GM23248 (cell line): ENCODE measurements at regions not wholly inside any gene's neighbourhood (a gene's known extent, or its start where the extent isn't known, plus 50 kb on each side); places are given as distances from the start of the nearest gene placed in this dataset.

Source experiments
- DNase-seq: peaks from one replicate; pipeline ENCODE4 v3.0.0-alpha.2; 2015
- H2AFZ ChIP-seq: fragments of 200-600 bp; sonication (generic); 2 replicates; pipeline ENCODE4 v1.6.1; 2016; ENCODE audit warnings: antibody characterized with exemption
- H3F3A ChIP-seq: fragments of 200-600 bp; sonication (generic); 2 replicates; pipeline ENCODE4 v1.6.1; 2016; ENCODE audit warnings: mild to moderate bottlenecking, antibody characterized with exemption, mixed run types; ENCODE audit not compliant: insufficient read depth
- H3K27ac ChIP-seq: fragments of 200-600 bp; sonication (generic); 2 replicates; pipeline ENCODE4 v1.5.1; 2016; ENCODE audit warnings: mild to moderate bottlenecking
- H3K27me3 ChIP-seq: fragments of 200-600 bp; sonication (generic); replicated peaks from 2 replicates; pipeline ENCODE4 v1.6.1; 2016; ENCODE audit warnings: mild to moderate bottlenecking; ENCODE audit not compliant: insufficient read depth
- H3K36me3 ChIP-seq: fragments of 200-600 bp; sonication (generic); 2 replicates; pipeline ENCODE4 v1.6.1; 2016; ENCODE audit warnings: low read depth, mild to moderate bottlenecking
- H3K4me1 ChIP-seq: fragments of 200-600 bp; sonication (generic); 2 replicates; pipeline ENCODE4 v1.6.1; 2016; ENCODE audit warnings: mild to moderate bottlenecking; ENCODE audit not compliant: insufficient read depth
- H3K4me2 ChIP-seq: fragments of 200-600 bp; sonication (generic); one replicate; pipeline ENCODE4 v1.6.1; 2016; ENCODE audit warnings: mild to moderate bottlenecking; ENCODE audit not compliant: unreplicated experiment
- H3K4me3 ChIP-seq: fragments of 200-600 bp; sonication (generic); 2 replicates; pipeline ENCODE4 v1.5.1; 2016; ENCODE audit warnings: mild to moderate bottlenecking
- H3K79me2 ChIP-seq: fragments of 200-600 bp; sonication (generic); 2 replicates; pipeline ENCODE4 v1.6.1; 2016; ENCODE audit warnings: mild to moderate bottlenecking; ENCODE audit not compliant: insufficient read depth
- H3K9ac ChIP-seq: fragments of 200-600 bp; sonication (generic); 2 replicates; pipeline ENCODE4 v1.6.1; 2016; ENCODE audit warnings: mild to moderate bottlenecking
- H3K9me2 ChIP-seq: fragments of 200-600 bp; sonication (generic); 2 replicates; pipeline ENCODE4 v1.6.1; 2016; ENCODE audit warnings: mixed run types, mild to moderate bottlenecking, moderate library complexity; ENCODE audit not compliant: insufficient read depth
- H3K9me3 ChIP-seq: fragments of 200-600 bp; sonication (generic); one replicate; pipeline ENCODE4 v1.6.1; 2017; ENCODE audit warnings: low read depth
- H4K20me1 ChIP-seq: fragments of 200-600 bp; sonication (generic); 2 replicates; pipeline ENCODE4 v1.6.0; 2016; ENCODE audit not compliant: insufficient read depth
- EZH2 ChIP-seq: fragments of 200-600 bp; sonication (generic); IDR thresholded peaks from 2 replicates; pipeline ENCODE4 v1.6.1; 2018; ENCODE audit warnings: antibody characterized with exemption, mild to moderate bottlenecking; ENCODE audit not compliant: insufficient read depth, poor library complexity, severe bottlenecking
- EZH2phosphoT487 ChIP-seq: fragments of 200-600 bp; sonication (generic); IDR thresholded peaks from 2 replicates; pipeline ENCODE4 v1.6.1; 2018; ENCODE audit warnings: antibody characterized with exemption, moderate library complexity, mild to moderate bottlenecking, low read depth; ENCODE audit not compliant: insufficient read depth
- WGBS, 2 experiments: methylation state at CpG; one replicate each; pipeline ENCODE4 v1.1.6; 2015 to 2017; ENCODE audit warnings: low lambda C conversion rate in 2 of 2, low coverage in 1 of 2; ENCODE audit errors: missing lambda C conversion rate in 2 of 2; 5-methylcytosine and 5-hydroxymethylcytosine counted together
- in situ Hi-C: fragments of 300-500 bp; cut with MboI; formaldehyde crosslinking; loops from 2 replicates; pipeline ENCODE4 v1.15.0; 2020

- no peak for DNase-seq
- H3K79me2 ChIP-seq = no peaks in the 10 kb centered on the region
- no peak overlapping the region for H2AFZ ChIP-seq
- in situ Hi-C loops = no loop called here
- no peaks in the 10 kb centered on the region for H3K4me1 ChIP-seq
- 0 to 8% methylated on average over 1 of the region's 1 CpG for WGBS, 2 experiments
- no peaks in the 10 kb centered on the region for H3K27me3 ChIP-seq
- no peaks in the 10 kb centered on the region for H3K9me2 ChIP-seq
- no peak overlapping the region for H3K27ac ChIP-seq
- no peaks in the 10 kb centered on the region for H3F3A ChIP-seq
- TF ChIP-seq EZH2 (no peak), EZH2phosphoT487 (no peak)
- H3K9me3 ChIP-seq = no peaks in the 10 kb centered on the region
- no peak overlapping the region for H3K9ac ChIP-seq
- H3K4me2 ChIP-seq = no peak overlapping the region
- H3K4me3 ChIP-seq = no peak overlapping the region
- H4K20me1 ChIP-seq = no peaks in the 10 kb centered on the region
- no peaks in the 10 kb centered on the region for H3K36me3 ChIP-seq
These were observed 339.3 kb upstream of the NUDT12 start for GRCh38 chr5:103901885-103902284.

GRCh38 chr5:103896593-103896992 is 334.0 kb upstream of the NUDT12 start:
- Histone ChIP-seq H3K27me3 (no peaks in the 10 kb centered on the region), H3K27ac (no peak overlapping the region), H3K4me2 (no peak overlapping the region), H3K4me3 (no peak overlapping the region), H4K20me1 (no peaks in the 10 kb centered on the region), H3K9me2 (no peaks in the 10 kb centered on the region), H3K4me1 (no peaks in the 10 kb centered on the region), H2AFZ (no peak overlapping the region), H3F3A (no peaks in the 10 kb centered on the region), H3K79me2 (no peaks in the 10 kb centered on the region), H3K9ac (no peak overlapping the region), H3K36me3 (no peaks in the 10 kb centered on the region), H3K9me3 (no peaks in the 10 kb centered on the region)
- TF ChIP-seq EZH2 (no peak), EZH2phosphoT487 (no peak)
- no peak for DNase-seq
- WGBS, 2 experiments = 20 to 21% methylated on average over 3 of the region's 3 CpGs
- in situ Hi-C loops = no loop called here

- Histone ChIP-seq H3K27ac (no peak overlapping the region), H3K79me2 (no peaks in the 10 kb centered on the region), H3K36me3 (no peaks in the 10 kb centered on the region), H3K4me3 (no peak overlapping the region), H3K9me3 (no peaks in the 10 kb centered on the region), H3F3A (no peaks in the 10 kb centered on the region), H2AFZ (no peak overlapping the region), H3K4me2 (no peak overlapping the region), H3K27me3 (no peaks in the 10 kb centered on the region), H4K20me1 (no peaks in the 10 kb centered on the region), H3K9ac (no peak overlapping the region), H3K9me2 (no peaks in the 10 kb centered on the region), H3K4me1 (no peaks in the 10 kb centered on the region)
- in situ Hi-C loops = no loop called here
- DNase-seq = no peak
- WGBS, 2 experiments = 9 to 14% methylated on average over 2 of the region's 2 CpGs
- TF ChIP-seq EZH2phosphoT487 = no peak
- no peak for TF ChIP-seq EZH2
These were observed 333.1 kb upstream of the NUDT12 start for GRCh38 chr5:103895738-103896137.

GRCh38 chr5:103894882-103895281 is 332.3 kb upstream of the NUDT12 start:
- no peak overlapping the region for H3K9ac ChIP-seq
- no peak overlapping the region for H3K27ac ChIP-seq
- TF ChIP-seq EZH2 (no peak), EZH2phosphoT487 (no peak)
- DNase-seq = no peak
- no peaks in the 10 kb centered on the region for H3K79me2 ChIP-seq
- H3K27me3 ChIP-seq = no peaks in the 10 kb centered on the region
- H3K9me3 ChIP-seq = no peaks in the 10 kb centered on the region
- no peaks in the 10 kb centered on the region for H3K36me3 ChIP-seq
- H2AFZ ChIP-seq = no peak overlapping the region
- no peak overlapping the region for H3K4me2 ChIP-seq
- in situ Hi-C loops = no loop called here
- H4K20me1 ChIP-seq = no peaks in the 10 kb centered on the region
- no peaks in the 10 kb centered on the region for H3K4me1 ChIP-seq
- no peaks in the 10 kb centered on the region for H3F3A ChIP-seq
- H3K4me3 ChIP-seq = no peak overlapping the region
- no peaks in the 10 kb centered on the region for H3K9me2 ChIP-seq

- Histone ChIP-seq H3K9ac (no peak overlapping the region), H3K79me2 (no peaks in the 10 kb centered on the region), H3K9me2 (no peaks in the 10 kb centered on the region), H3K4me3 (no peak overlapping the region), H3K9me3 (no peaks in the 10 kb centered on the region), H3K4me1 (no peaks in the 10 kb centered on the region), H4K20me1 (no peaks in the 10 kb centered on the region), H2AFZ (no peak overlapping the region), H3K4me2 (no peak overlapping the region), H3K36me3 (no peaks in the 10 kb centered on the region), H3F3A (no peaks in the 10 kb centered on the region), H3K27me3 (no peaks in the 10 kb centered on the region), H3K27ac (no peak overlapping the region)
- TF ChIP-seq EZH2 (no peak), EZH2phosphoT487 (no peak)
- in situ Hi-C loops = no loop called here
- no peak for DNase-seq
- 6 to 16% methylated on average over 2 of the region's 2 CpGs for whole genome bisulfite sequencing, 2 experiments
These were observed 328.6 kb upstream of the NUDT12 start for GRCh38 chr5:103891151-103891550.
